ENCODE measurements at regions not wholly inside any gene's neighbourhood (a gene's known extent, or its start where the extent isn't known, plus 50 kb on each side); places are given as distances from the start of the nearest gene placed in this dataset.

- no peak overlapping the region for H4K5ac ChIP-seq (ENCODE audit: insufficient read length, low read depth, low read length)
- H2BK15ac ChIP-seq (ENCODE audit: low read length): no peak overlapping the region
- H4K91ac ChIP-seq (replicated peaks; ENCODE audit: insufficient read length, low read length): no peak overlapping the region
- no peaks in the 10 kb centered on the region for H3K79me2 ChIP-seq (ENCODE audit: control insufficient read depth in 1 of 2, insufficient read depth in 2 of 2, low read length in 2 of 2)
- no peak overlapping the region for H2BK5ac ChIP-seq (ENCODE audit: low read depth, low read length)
- no peak overlapping the region for H3K27ac ChIP-seq (ENCODE audit: low read depth, low read length)
- no peak overlapping the region for H3K14ac ChIP-seq (ENCODE audit: insufficient read length)
- CTCF ChIA-PET (ENCODE audit: partially characterized antibody): no interaction called here
- no peaks in the 10 kb centered on the region for H3K36me3 ChIP-seq (ENCODE audit: control insufficient read depth in 2 of 4, insufficient read depth in 4 of 4, low read length in 3 of 4)
- H3K79me1 ChIP-seq (ENCODE audit: low read depth, low read length): no peaks in the 10 kb centered on the region
- H3K4me2 ChIP-seq (ENCODE audit: insufficient read depth in 1 of 2, low read depth in 2 of 2, low read length in 2 of 2): no peak overlapping the region
- POLR2A ChIA-PET (ENCODE audit: partially characterized antibody): no interaction called here
- no peak overlapping the region for H3K4me3 ChIP-seq (ENCODE audit: extremely low read depth in 1 of 4, insufficient read depth in 2 of 4, low read depth in 3 of 4, low read length in 4 of 4)
- no peak overlapping the region for H3K9ac ChIP-seq (replicated peaks in 1 of 4; ENCODE audit: extremely low read depth in 1 of 4, low read depth in 3 of 4, low read length in 3 of 4)
- H2BK120ac ChIP-seq (replicated peaks; ENCODE audit: low read depth, low read length): no peak overlapping the region
- H2BK20ac ChIP-seq (ENCODE audit: low read length): no peak overlapping the region
- H3K23me2 ChIP-seq (ENCODE audit: low read depth, low read length): no peaks in the 10 kb centered on the region
- DNase-seq (ENCODE audit: low read depth in 1 of 2, low spot score in 2 of 2) (no peak), FAIRE-seq (no peak)
- WGBS, 2 experiments (ENCODE audit: extremely low coverage in 1 of 2, insufficient coverage in 1 of 2, insufficient read length in 1 of 2, insufficient replicate concordance in 2 of 2, low coverage in 1 of 2, low lambda C conversion rate in 2 of 2, missing lambda C conversion rate in 1 of 2): 90% methylated on average over 2 of the region's 2 CpGs; no CpG with 5 or more reads in 1 of the 2 experiments
- H3K4me1 ChIP-seq (replicated peaks in 1 of 4; ENCODE audit: control insufficient read depth in 3 of 4, insufficient read depth in 4 of 4, low read length in 3 of 4): no peaks in the 10 kb centered on the region; a peak in 2 of 7 replicates
- no peak overlapping the region for H3K56ac ChIP-seq (replicated peaks; ENCODE audit: insufficient read length, low read depth, low read length)
- H3K4ac ChIP-seq (replicated peaks; ENCODE audit: insufficient read length, low read depth, low read length): no peak overlapping the region
- no peak overlapping the region for H3K18ac ChIP-seq (ENCODE audit: extremely low read depth, low read length)
- no peak overlapping the region for H2AK5ac ChIP-seq (ENCODE audit: low read depth, low read length)
- no peak overlapping the region for H2BK12ac ChIP-seq (ENCODE audit: low read depth, low read length)
- no peaks in the 10 kb centered on the region for H4K20me1 ChIP-seq (replicated peaks in 1 of 2; ENCODE audit: control insufficient read depth in 1 of 2, insufficient read depth in 2 of 2, low read length in 2 of 2)
- no peaks in the 10 kb centered on the region for H3K27me3 ChIP-seq (replicated peaks in 1 of 4; ENCODE audit: control insufficient read depth in 3 of 4, extremely low read depth in 1 of 4, insufficient read depth in 3 of 4, low read length in 3 of 4)
- no peaks in the 10 kb centered on the region for H3K9me3 ChIP-seq (ENCODE audit: insufficient read depth in 2 of 2, low read depth in 1 of 2, low read length in 1 of 2)
- no peak overlapping the region for H2AFZ ChIP-seq (ENCODE audit: low read length)
- no peak overlapping the region for H4K8ac ChIP-seq (ENCODE audit: extremely low read depth, insufficient read depth, low read length)
- H3K23ac ChIP-seq (ENCODE audit: insufficient read length): no peak overlapping the region
- no peak for TF ChIP-seq SIRT6 (IDR thresholded peaks at IDR 0.05; ENCODE audit: low read length)
- no peak for TF ChIP-seq NRF1 (IDR thresholded peaks at IDR 0.05; ENCODE audit: low read depth, low read length)
- no peak for TF ChIP-seq RBBP5 (IDR thresholded peaks at IDR 0.05; ENCODE audit: borderline replicate concordance, low read depth, low read length)
- TF ChIP-seq SIX5 (IDR thresholded peaks at IDR 0.05; ENCODE audit: low read depth, low read length): no peak
- TF ChIP-seq CBX5 (IDR thresholded peaks at IDR 0.05; ENCODE audit: low read depth, low read length): no peak
- no peak for TF ChIP-seq KDM5A (IDR thresholded peaks at IDR 0.05; ENCODE audit: low read length)
- no peak for TF ChIP-seq RXRA (IDR thresholded peaks at IDR 0.05; ENCODE audit: insufficient read depth, low read depth, low read length)
- TF ChIP-seq HDAC6 (IDR thresholded peaks at IDR 0.05; ENCODE audit: low read depth, low read length): no peak
- no peak for TF ChIP-seq CHD2 (IDR thresholded peaks at IDR 0.05; ENCODE audit: low read length)
- TF ChIP-seq POU5F1 (IDR thresholded peaks at IDR 0.05; ENCODE audit: low read depth, low read length): no peak
- no peak for TF ChIP-seq JUN (IDR thresholded peaks at IDR 0.05; ENCODE audit: low read depth, low read length)
- TF ChIP-seq CEBPB (IDR thresholded peaks at IDR 0.05; ENCODE audit: low read depth, low read length): no peak
- no peak for TF ChIP-seq SP2 (IDR thresholded peaks at IDR 0.05; ENCODE audit: low read length)
- TF ChIP-seq TAF1 (IDR thresholded peaks at IDR 0.05; ENCODE audit: low read depth, low read length): no peak
- no peak for TF ChIP-seq MAFK (IDR thresholded peaks at IDR 0.05; ENCODE audit: low read depth, low read length)
- TF ChIP-seq ATF3 (IDR thresholded peaks at IDR 0.05; ENCODE audit: insufficient read depth, low read depth, low read length): no peak
- no peak for TF ChIP-seq HDAC2 (IDR thresholded peaks at IDR 0.05; ENCODE audit: borderline replicate concordance in 1 of 2, low read depth in 2 of 2, low read length in 2 of 2)
Observed at GRCh38 chrX:113759422-113759821, 824.5 kb upstream of the HTR2C start.
